WTC11 (cell line): ENCODE measurements at regions not wholly inside any gene's neighbourhood (a gene's known extent, or its start where the extent isn't known, plus 50 kb on each side); places are given as distances from the start of the nearest gene placed in this dataset.

ENCODE experiments used
- ESRRA ChIP-seq: sonication (generic); formaldehyde crosslinking; IDR thresholded peaks from 2 replicates; pipeline ENCODE4 v1.8.1; 2022; ENCODE audit warnings: mild to moderate bottlenecking, missing genetic modification reagents, borderline replicate concordance
- JUN ChIP-seq: sonication (generic); formaldehyde crosslinking; IDR thresholded peaks from 2 replicates; pipeline ENCODE4 v1.8.0; 2023; ENCODE audit warnings: mild to moderate bottlenecking, missing genetic modification reagents
- TF ChIP-seq, protein P1 (sequence below): sonication (generic); formaldehyde crosslinking; IDR thresholded peaks from 2 replicates; pipeline ENCODE4 v1.8.0; 2022; ENCODE audit warnings: mild to moderate bottlenecking, missing genetic modification reagents
- TF ChIP-seq, protein P2 (sequence below): fragments of 200-600 bp; IDR thresholded peaks from 2 replicates; pipeline ENCODE4 v1.8.0; 2022; ENCODE audit warnings: antibody characterized with exemption
- TF ChIP-seq, protein P3 (sequence below): sonication (generic); formaldehyde crosslinking; IDR thresholded peaks from 2 replicates; pipeline ENCODE4 v1.8.0; 2022; ENCODE audit warnings: missing genetic modification reagents
- TF ChIP-seq, protein P4 (sequence below): sonication (generic); formaldehyde crosslinking; conservative IDR thresholded peaks from 2 replicates; pipeline ENCODE4 v1.8.1; 2022; ENCODE audit warnings: mild to moderate bottlenecking, missing genetic modification reagents
- TF ChIP-seq, protein P5 (sequence below): fragments of 250-450 bp; sonication (Bioruptor Pico); IDR thresholded peaks from 2 replicates; pipeline ENCODE4 v1.9.0; 2021; ENCODE audit warnings: mild to moderate bottlenecking, borderline replicate concordance

DNA sequence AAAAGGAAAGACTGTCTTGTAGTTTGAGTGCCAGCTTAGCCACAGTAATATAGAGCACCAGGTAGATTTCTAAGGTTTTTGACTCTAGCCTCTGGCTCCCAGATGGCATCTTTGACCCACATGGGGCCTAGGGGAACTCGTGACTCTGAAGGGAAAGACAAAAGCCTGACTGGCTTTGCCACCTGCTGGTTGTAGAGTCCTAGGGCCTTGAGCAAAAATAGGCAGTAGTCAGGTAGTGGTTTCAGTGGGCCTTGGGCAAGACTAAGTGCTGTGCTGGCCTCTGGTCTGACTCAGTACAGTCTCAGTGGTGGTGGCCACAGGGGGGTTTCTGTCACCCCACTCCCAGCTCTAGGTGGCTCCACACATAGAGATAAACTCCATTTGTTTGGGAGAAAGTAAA, 349.4 kb downstream of the FAM181B start:
- TF ChIP-seq, protein P1, sequence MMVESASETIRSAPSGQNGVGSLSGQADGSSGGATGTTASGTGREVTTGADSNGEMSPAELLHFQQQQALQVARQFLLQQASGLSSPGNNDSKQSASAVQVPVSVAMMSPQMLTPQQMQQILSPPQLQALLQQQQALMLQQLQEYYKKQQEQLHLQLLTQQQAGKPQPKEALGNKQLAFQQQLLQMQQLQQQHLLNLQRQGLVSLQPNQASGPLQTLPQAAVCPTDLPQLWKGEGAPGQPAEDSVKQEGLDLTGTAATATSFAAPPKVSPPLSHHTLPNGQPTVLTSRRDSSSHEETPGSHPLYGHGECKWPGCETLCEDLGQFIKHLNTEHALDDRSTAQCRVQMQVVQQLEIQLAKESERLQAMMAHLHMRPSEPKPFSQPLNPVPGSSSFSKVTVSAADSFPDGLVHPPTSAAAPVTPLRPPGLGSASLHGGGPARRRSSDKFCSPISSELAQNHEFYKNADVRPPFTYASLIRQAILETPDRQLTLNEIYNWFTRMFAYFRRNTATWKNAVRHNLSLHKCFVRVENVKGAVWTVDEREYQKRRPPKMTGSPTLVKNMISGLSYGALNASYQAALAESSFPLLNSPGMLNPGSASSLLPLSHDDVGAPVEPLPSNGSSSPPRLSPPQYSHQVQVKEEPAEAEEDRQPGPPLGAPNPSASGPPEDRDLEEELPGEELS: no peak
- TF ChIP-seq JUN (CRISPR knock-in tag) (no peak), ESRRA (CRISPR knock-in tag) (no peak)
- TF ChIP-seq, protein P2, sequence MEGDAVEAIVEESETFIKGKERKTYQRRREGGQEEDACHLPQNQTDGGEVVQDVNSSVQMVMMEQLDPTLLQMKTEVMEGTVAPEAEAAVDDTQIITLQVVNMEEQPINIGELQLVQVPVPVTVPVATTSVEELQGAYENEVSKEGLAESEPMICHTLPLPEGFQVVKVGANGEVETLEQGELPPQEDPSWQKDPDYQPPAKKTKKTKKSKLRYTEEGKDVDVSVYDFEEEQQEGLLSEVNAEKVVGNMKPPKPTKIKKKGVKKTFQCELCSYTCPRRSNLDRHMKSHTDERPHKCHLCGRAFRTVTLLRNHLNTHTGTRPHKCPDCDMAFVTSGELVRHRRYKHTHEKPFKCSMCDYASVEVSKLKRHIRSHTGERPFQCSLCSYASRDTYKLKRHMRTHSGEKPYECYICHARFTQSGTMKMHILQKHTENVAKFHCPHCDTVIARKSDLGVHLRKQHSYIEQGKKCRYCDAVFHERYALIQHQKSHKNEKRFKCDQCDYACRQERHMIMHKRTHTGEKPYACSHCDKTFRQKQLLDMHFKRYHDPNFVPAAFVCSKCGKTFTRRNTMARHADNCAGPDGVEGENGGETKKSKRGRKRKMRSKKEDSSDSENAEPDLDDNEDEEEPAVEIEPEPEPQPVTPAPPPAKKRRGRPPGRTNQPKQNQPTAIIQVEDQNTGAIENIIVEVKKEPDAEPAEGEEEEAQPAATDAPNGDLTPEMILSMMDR: no peak
- TF ChIP-seq, protein P3, sequence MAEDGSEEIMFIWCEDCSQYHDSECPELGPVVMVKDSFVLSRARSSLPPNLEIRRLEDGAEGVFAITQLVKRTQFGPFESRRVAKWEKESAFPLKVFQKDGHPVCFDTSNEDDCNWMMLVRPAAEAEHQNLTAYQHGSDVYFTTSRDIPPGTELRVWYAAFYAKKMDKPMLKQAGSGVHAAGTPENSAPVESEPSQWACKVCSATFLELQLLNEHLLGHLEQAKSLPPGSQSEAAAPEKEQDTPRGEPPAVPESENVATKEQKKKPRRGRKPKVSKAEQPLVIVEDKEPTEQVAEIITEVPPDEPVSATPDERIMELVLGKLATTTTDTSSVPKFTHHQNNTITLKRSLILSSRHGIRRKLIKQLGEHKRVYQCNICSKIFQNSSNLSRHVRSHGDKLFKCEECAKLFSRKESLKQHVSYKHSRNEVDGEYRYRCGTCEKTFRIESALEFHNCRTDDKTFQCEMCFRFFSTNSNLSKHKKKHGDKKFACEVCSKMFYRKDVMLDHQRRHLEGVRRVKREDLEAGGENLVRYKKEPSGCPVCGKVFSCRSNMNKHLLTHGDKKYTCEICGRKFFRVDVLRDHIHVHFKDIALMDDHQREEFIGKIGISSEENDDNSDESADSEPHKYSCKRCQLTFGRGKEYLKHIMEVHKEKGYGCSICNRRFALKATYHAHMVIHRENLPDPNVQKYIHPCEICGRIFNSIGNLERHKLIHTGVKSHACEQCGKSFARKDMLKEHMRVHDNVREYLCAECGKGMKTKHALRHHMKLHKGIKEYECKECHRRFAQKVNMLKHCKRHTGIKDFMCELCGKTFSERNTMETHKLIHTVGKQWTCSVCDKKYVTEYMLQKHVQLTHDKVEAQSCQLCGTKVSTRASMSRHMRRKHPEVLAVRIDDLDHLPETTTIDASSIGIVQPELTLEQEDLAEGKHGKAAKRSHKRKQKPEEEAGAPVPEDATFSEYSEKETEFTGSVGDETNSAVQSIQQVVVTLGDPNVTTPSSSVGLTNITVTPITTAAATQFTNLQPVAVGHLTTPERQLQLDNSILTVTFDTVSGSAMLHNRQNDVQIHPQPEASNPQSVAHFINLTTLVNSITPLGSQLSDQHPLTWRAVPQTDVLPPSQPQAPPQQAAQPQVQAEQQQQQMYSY: no peak
- TF ChIP-seq, protein P4, sequence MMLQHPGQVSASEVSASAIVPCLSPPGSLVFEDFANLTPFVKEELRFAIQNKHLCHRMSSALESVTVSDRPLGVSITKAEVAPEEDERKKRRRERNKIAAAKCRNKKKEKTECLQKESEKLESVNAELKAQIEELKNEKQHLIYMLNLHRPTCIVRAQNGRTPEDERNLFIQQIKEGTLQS: no peak
- TF ChIP-seq, protein P5, sequence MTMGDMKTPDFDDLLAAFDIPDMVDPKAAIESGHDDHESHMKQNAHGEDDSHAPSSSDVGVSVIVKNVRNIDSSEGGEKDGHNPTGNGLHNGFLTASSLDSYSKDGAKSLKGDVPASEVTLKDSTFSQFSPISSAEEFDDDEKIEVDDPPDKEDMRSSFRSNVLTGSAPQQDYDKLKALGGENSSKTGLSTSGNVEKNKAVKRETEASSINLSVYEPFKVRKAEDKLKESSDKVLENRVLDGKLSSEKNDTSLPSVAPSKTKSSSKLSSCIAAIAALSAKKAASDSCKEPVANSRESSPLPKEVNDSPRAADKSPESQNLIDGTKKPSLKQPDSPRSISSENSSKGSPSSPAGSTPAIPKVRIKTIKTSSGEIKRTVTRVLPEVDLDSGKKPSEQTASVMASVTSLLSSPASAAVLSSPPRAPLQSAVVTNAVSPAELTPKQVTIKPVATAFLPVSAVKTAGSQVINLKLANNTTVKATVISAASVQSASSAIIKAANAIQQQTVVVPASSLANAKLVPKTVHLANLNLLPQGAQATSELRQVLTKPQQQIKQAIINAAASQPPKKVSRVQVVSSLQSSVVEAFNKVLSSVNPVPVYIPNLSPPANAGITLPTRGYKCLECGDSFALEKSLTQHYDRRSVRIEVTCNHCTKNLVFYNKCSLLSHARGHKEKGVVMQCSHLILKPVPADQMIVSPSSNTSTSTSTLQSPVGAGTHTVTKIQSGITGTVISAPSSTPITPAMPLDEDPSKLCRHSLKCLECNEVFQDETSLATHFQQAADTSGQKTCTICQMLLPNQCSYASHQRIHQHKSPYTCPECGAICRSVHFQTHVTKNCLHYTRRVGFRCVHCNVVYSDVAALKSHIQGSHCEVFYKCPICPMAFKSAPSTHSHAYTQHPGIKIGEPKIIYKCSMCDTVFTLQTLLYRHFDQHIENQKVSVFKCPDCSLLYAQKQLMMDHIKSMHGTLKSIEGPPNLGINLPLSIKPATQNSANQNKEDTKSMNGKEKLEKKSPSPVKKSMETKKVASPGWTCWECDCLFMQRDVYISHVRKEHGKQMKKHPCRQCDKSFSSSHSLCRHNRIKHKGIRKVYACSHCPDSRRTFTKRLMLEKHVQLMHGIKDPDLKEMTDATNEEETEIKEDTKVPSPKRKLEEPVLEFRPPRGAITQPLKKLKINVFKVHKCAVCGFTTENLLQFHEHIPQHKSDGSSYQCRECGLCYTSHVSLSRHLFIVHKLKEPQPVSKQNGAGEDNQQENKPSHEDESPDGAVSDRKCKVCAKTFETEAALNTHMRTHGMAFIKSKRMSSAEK: no peak
